T1000 (cell line): ENCODE measurements at regions not wholly inside any gene's neighbourhood (a gene's known extent, or its start where the extent isn't known, plus 50 kb on each side); places are given as distances from the start of the nearest gene placed in this dataset.
"Not testable (repeated sequence)": the region's sequence is repeated elsewhere in the genome, so short reads cannot be mapped to it uniquely, and the experiment has no call there.

Source experiments
- DNase-seq: peaks from one replicate; lab custom pipeline; 2025; ENCODE audit warnings: mixed read lengths; lab: John Stamatoyannopoulos, UW

GRCh38 chr7:66503551-66504031, 125.1 kb upstream of the KCTD7 start:
- DNase-seq = no peak

- no peak for DNase-seq
Observed at GRCh38 chr7:66504131-66504530, 124.5 kb upstream of the KCTD7 start.

GRCh38 chr7:66505009-66505408, 123.7 kb upstream of the KCTD7 start:
- DNase-seq = no peak

- no peak for DNase-seq
Observed at GRCh38 chr7:66505531-66506451, 122.9 kb upstream of the KCTD7 start.

- not testable (repeated sequence) for DNase-seq
Observed at GRCh38 chr7:66506703-66507102, 122.0 kb upstream of the KCTD7 start.

- DNase-seq = no peak
Observed at GRCh38 chr7:66507764-66508296, 120.9 kb upstream of the KCTD7 start.

GRCh38 chr7:66508431-66508830, 120.2 kb upstream of the KCTD7 start:
- DNase-seq = no peak

- no peak for DNase-seq
Observed at GRCh38 chr7:66514050-66514449, 114.6 kb upstream of the KCTD7 start.

GRCh38 chr7:66517212-66517909, 111.3 kb upstream of the KCTD7 start:
- DNase-seq = no peak

GRCh38 chr7:66518151-66518691, 110.5 kb upstream of the KCTD7 start:
- no peak for DNase-seq

- DNase-seq = no peak
Observed at GRCh38 chr7:66521675-66522074, 107.0 kb upstream of the KCTD7 start.

- no peak for DNase-seq
Observed at GRCh38 chr7:66522518-66522917, 106.2 kb upstream of the KCTD7 start.

GRCh38 chr7:66523409-66523808, 105.3 kb upstream of the KCTD7 start:
- DNase-seq = no peak

- DNase-seq = no peak
Observed at GRCh38 chr7:66524738-66525137, 103.9 kb upstream of the KCTD7 start.

- not testable (repeated sequence) for DNase-seq
Observed at GRCh38 chr7:66526782-66527181, 101.9 kb upstream of the KCTD7 start.

- DNase-seq = no peak
Observed at GRCh38 chr7:66528652-66529051, 100.0 kb upstream of the KCTD7 start.

- no peak for DNase-seq
Observed at GRCh38 chr7:66529883-66530610, 98.6 kb upstream of the KCTD7 start.

GRCh38 chr7:66535414-66536329, 93.0 kb upstream of the KCTD7 start:
- no peak for DNase-seq

- no peak for DNase-seq
Observed at GRCh38 chr7:66537380-66537779, 91.3 kb upstream of the KCTD7 start.

- DNase-seq = no peak
Observed at GRCh38 chr7:66537876-66538275, 90.8 kb upstream of the KCTD7 start.

GRCh38 chr7:66539264-66539623, 89.4 kb upstream of the KCTD7 start:
- no peak for DNase-seq
